Neural progenitor cell (in vitro differentiated cells): ENCODE measurements at regions not wholly inside any gene's neighbourhood (a gene's known extent, or its start where the extent isn't known, plus 50 kb on each side); places are given as distances from the start of the nearest gene placed in this dataset.

ENCODE experiments used
- EZH2 ChIP-seq: fragments of 200-600 bp; sonication (generic); IDR thresholded peaks from 2 replicates; pipeline ENCODE4 v1.6.1; 2017; ENCODE audit warnings: antibody characterized with exemption, mild to moderate bottlenecking, moderate library complexity
- EZH2phosphoT487 ChIP-seq: fragments of 200-600 bp; sonication (generic); IDR thresholded peaks from 2 replicates; pipeline ENCODE4 v1.6.1; 2017; ENCODE audit warnings: antibody characterized with exemption
- TF ChIP-seq, protein P1 (sequence below): fragments of 200-600 bp; sonication (generic); IDR thresholded peaks from 2 replicates; pipeline ENCODE4 v1.5.1; 2017; ENCODE audit warnings: antibody characterized with exemption, mild to moderate bottlenecking

DNA sequence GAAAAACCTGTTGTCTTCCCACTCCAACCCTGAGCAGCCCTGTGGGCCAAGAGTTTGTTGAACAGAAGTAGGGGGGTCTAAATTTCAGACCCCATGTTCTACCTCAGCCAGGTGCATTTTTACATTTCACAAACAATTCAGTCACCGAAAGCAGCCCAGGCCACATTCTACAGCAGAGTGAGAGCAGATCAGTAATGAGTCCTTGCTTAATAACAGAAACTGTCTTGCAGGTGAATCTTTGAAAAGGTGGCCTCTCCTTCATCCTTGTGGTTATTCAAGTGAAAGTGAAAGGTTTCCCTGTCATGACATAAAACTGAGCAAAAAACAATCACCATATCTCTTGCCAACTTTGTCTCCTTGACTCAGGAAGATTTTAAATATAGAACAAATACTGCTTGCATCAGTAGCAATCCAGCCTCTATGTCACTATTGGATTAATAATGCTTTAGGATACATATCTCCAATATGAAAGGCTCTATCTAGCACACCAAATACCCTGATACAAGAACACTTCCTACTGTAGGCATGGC is 670.2 kb downstream of the DIAPH3 start:
- TF ChIP-seq, protein P1, sequence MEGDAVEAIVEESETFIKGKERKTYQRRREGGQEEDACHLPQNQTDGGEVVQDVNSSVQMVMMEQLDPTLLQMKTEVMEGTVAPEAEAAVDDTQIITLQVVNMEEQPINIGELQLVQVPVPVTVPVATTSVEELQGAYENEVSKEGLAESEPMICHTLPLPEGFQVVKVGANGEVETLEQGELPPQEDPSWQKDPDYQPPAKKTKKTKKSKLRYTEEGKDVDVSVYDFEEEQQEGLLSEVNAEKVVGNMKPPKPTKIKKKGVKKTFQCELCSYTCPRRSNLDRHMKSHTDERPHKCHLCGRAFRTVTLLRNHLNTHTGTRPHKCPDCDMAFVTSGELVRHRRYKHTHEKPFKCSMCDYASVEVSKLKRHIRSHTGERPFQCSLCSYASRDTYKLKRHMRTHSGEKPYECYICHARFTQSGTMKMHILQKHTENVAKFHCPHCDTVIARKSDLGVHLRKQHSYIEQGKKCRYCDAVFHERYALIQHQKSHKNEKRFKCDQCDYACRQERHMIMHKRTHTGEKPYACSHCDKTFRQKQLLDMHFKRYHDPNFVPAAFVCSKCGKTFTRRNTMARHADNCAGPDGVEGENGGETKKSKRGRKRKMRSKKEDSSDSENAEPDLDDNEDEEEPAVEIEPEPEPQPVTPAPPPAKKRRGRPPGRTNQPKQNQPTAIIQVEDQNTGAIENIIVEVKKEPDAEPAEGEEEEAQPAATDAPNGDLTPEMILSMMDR: no peak
- no peak for TF ChIP-seq EZH2
- TF ChIP-seq EZH2phosphoT487: no peak
